ENCODE measurements at regions not wholly inside any gene's neighbourhood (a gene's known extent, or its start where the extent isn't known, plus 50 kb on each side); places are given as distances from the start of the nearest gene placed in this dataset.

DNA sequence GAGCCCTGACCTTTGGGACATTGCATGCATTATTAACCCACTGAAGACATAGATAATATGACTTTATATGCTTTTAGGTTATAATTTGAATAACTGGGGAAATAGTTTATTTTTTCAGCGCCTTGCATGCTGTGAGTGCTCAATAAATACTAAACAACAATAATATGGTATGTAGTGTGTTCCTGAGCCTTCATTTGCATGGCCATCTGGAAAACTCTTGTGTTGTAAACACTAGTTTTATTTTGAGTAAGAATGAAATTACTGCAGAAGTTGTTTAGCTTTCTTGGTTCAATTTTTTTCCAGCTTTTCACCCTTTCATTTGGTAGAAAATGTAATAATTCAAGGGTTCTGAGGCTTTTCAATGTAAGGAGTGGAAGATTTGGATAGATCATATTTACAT, 189.3 kb upstream of the GALNT5 start:
- DNase-seq: no peak

DNA sequence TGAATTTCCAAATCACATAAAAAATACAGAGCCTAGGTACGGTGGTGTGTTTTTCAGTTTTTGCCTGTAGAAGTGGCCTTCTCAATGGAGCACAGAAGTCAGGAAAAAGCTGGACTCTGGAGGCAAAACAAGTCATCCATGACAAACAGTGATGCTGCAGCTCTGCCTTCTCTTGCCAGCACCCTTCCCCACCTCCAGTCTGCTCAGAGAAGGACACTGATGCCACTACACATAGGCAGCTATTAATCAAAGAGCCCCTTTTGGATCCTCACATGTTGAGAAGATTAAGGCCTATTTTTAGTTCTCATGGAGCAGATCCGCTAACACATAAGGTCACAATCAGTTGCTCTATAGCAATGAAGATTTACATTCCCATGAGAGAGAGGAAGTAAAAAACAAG, 181.6 kb upstream of the GALNT5 start:
- no peak for DNase-seq

DNA sequence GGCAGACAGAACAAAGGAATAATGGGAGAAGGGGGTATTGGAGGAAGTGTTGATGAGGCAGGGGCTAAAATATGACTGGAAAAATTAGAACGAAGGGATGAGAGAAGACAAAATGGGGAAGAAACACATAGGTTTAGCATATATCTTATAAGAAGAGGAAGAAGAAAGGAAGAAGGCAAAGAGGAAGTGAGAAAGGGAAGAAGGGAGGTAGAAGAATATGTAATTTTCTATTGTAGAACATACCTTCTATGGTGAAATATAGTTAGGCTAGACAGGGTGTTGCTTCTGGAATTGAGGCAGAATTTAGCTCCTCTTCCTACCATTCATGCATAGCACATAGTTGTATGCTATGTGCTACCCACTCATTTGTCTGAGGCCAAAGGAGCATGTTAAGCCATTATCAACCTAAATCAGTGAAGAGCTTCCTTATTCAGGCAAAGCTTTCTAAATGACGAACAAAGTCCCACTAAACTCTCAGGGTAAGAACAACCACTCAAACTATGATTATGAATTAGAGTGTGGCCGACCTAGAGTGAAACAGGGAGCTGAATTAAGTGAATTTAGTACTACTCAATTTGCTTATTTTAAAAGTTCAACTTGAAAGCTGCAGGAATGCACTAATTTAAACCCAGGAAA, 180.9 kb upstream of the GALNT5 start:
- no peak for DNase-seq

DNA sequence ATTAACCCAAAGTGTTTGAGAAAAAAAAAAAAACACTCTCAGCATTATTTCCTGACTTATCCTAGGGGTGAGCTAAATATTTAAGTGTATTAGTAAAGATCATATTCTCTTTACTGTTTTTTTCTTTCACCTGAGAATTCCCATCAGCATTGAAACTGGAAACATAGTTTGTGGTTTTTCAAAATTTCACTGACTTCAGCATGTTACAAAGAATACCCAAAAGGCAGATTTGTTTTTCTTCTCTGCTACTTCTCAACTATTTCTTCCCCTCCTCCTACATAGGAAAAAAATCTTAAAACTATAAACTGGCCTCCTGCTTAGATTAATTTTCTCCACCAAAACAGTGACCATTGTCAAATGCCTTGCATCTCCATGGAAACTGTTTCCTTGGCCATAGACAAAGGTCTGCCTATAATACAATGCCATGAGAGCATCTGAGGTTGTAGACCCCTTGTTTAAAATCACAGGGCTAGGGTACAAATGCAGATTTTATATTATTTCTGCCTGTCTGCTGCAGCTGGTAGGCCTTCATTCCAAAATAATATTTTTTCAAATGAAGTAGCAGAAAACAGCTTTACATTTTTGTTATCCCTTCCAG, 179.7 kb upstream of the GALNT5 start:
- no peak for DNase-seq

DNA sequence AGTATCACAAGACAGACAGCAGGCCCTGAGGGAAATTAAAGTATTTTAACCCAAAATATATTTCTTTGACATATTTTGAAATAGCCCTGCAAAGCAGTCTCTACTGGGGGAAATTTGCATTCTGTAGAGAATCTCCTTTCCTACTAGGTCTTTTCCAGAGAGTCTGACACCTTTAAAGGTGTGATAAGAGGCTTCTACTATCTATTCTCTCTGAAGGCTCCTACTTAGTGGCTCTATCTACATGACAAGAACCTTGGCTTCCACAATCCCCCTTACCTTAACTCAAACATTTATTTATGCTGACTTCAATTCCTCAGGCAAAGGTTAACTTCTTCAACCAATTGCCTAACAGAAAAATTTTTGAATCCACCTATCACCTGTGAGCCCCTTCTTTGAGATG, 174.6 kb upstream of the GALNT5 start:
- no peak for DNase-seq

DNA sequence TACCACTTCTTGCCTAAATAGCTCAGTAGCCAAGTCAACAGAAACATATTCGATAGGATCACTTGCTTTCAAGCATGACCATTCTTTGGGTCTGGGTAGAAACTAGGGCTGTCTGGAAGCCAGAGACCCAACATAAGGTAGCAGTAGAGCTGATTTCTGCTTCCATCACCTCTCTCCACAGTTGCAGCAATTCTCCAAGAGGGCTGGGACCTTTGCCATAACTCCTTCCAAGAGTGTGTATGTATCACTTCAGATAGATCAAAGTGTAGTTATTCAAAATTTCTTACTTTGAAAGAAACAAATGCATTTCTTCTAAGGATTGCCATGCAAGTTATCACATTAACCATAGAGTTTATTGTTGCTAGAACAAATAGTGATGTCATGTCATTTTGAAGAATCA, 172.0 kb upstream of the GALNT5 start:
- no peak for DNase-seq

DNA sequence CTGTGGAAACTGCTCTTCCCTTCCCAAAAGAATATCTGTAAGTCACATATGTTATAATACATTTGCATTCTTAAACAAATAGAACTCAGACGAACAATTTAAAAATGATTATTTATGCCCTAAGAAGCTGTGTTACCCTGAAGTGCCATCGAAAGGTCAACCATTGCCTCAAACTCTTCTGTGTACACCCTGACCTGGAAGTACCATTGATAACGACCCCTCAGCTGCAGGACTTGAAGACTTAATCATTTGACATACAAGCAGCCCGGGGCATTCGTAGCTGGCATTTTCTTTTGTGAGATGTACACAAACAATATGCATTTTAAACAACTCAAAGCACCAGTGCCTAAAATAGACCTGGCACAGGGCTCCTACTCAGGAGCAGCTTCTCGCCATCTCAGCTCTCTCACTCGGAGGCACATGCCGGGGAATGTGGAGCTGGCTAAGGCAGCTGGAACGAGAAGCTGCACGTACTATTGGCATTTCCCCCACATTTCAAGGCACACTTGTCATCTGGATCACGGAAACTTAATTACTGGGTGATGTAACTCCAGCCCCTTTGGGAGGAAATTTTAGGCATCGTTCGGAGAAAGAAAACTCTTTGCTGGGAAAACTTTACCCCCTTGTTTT, 170.0 kb upstream of the GALNT5 start:
- DNase-seq: no peak

DNA sequence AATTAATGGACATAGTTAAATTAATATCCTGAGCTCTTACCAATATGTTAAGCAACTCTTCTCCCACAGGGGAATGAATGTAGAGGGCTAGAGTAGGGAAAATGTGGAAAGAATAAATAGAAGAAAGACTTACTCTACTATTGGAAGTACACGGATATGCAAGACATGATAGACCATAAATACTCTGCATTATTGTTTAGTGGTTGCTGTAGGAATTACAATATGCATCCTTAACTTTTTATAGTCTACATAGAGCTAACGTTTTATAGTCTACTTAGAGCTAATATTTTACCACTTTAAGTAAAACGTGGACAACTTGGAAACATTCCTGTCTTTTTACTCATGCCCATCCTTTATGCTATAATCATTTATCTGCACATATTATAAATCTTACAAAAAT, 163.8 kb upstream of the GALNT5 start:
- DNase-seq: no peak

DNA sequence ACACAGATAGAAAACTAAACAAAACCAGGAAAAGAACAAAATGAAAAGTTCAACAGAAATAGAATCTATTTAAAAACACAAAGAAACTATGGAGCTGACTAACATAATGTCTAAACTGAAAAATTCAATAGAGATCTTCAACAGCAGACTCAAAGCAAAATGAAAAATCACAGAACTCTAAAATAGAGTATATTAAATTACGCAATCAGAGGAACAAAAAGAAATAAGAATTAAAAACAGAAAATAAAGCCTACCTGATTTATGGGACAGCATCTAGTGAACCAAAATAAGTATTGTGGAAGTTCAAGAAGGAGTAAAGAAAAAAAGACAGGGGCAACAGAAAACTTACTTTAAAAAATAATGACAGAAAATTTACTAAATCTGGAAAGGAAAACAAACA, 152.1 kb upstream of the GALNT5 start:
- DNase-seq: no peak

DNA sequence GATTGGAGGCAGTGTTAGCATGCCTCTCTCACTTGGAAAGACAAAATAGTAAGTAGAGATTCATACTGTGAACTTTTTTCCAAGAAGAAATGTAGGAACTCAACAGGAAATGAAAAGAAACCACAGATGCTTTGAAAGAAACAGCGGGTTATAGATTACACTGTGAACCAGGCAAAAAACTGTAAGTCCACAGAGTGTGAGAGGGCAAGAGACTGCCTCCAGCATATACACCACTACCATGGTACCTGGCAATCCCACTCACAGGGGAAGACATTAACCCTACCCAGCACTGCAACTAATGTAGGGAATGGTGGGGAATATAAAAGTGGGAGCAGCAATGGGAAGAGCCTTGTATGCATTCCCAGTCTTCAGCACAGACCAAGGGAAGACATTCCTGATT, 150.6 kb upstream of the GALNT5 start:
- no peak for DNase-seq

DNA sequence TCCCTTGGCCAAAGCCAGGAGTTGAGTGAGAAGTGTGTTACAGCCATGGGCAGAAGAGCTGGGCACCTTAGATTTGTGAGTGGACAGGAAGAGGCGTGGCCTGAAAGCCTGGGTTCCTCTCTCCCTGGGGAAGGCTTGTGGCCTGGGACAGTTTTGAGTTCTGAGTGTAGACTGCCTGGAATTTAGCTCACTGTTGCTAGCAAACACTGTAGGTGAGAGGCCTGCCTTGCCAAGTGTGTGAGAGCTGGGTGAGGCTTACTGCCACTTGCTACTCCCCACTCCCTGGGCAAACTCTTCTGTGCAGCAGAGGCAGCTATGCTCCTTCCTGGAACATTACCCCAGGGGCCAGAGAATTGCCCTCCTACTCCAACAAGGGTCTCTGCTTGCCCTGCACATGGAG, 150.0 kb upstream of the GALNT5 start:
- DNase-seq: no peak

DNA sequence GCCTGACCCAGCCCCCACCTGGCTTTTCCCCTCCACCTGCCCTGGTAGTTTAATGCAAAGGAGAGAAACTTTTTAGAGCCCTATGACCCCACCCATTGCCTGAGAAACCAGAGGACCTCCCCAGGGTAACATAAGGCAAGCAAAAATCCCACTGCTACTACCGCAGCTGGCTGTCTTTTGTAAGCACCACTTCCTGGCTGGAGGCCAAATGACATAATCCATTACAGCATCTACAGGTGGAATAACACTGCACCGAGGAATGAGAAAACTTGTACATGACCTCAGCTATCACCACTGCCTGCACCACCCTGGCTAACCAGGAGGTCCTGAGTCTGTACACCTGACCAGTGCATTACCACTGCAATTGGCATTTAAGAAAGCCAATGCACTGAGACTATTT, 149.6 kb upstream of the GALNT5 start:
- DNase-seq: no peak

DNA sequence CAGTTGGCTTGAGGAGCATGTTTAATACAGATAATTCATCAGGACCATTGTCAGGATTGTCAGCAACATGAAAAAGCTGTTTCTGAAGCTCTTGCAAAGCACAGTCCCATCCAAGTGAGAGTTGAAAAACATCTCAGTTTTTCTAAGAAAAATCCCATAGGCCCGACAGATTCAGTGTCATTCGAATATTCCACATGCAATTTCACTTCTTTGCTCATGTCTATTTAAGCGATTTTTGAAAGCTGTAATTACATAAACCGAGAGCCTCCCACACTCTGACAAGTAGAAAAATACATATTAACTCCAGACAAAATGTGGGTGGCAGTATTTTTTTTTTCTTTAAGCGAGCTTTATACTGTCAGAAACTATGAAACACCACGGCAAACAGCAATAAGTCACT, 134.7 kb upstream of the GALNT5 start:
- DNase-seq: no peak

DNA sequence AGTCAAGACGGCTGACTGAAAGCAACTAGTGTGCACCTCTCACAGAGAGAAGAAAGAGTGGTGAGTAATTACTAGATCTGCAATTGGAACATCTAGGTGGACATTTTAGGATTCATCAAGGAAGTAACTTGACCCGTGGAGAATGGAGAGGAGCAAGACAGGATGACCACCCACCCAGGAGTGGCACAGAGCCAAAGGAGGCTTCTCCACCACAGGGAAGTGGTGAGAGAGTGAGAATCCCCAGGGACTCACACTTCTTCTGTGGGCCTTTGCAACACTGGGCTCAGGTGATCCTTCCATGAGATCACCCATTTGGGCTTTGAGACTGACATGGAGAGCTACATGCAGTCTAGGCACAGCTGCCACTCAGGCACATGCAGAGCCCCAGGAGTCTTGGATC, 132.8 kb upstream of the GALNT5 start:
- DNase-seq: no peak

DNA sequence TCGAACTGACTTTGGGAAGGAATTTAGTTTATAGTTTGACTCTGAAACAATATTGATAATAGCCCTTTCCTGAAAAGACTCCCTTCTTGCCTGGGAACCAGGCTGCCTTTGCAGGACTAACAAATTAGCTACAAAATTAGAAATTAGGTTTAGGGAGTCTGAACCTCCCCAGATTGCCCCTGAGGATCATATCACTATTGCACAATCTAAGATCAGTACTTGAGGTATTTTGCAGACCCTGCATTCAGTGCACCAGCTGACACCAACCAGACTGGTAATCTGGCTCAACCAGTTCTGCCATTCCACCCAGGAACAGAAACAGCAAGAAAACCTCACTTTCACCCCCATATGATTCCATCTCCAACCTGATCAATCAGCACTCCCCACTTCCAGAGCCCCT, 131.8 kb upstream of the GALNT5 start:
- DNase-seq: no peak

DNA sequence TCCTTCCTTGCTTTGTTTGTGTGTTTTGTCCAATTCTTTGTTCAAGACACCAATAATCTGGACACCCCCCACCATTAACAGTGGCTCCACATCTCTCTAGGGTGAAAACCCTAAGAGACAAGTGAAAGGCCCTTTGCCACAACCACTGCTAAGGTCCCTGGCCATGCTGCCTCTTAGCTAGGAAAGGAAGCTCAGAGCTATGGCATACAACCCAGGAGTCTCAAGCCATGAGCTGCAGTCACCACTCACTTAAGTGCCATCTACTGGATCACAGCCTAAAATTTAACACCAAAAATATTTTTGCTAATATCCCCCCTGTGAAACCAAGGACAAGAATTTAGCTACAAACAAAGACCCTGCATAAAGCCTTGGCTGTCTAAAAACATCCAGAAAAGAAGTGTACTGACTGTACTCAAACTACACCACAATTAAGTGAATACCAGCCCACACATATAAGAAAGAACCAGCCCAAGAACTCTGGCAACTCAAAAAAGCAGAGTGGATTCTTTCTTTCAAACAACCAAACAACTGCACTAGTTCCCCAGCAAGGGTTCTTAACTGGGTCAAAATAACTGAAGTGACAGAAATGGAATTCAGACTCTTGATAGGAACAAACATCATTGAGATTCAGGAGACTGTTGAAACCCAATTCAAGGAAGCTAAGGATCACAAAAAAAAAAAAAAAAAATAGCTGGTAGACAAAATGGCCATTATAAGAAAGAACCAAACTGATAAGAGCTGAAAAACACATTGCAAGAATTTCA, 130.1 kb upstream of the GALNT5 start:
- DNase-seq: no peak

DNA sequence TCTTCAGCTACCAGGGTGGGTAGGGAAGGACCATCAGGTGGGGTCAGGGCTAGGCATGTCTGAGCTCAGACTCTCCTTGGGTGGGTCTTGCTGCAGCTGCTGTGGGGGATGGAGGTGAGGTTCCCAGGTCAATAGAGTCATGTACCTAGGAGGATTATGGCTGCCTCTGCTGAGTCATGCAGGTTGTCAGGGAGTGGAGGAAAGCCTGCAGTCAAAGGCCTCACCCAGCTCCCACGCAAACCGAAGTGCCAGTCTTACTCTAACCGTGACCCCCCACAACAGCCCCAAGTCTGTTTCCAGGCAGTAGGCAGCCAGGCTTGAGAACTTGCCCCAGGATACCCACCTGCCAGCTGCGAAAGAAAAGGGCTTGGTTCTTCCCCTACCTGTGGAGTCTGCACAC, 113.6 kb upstream of the GALNT5 start:
- DNase-seq: no peak

DNA sequence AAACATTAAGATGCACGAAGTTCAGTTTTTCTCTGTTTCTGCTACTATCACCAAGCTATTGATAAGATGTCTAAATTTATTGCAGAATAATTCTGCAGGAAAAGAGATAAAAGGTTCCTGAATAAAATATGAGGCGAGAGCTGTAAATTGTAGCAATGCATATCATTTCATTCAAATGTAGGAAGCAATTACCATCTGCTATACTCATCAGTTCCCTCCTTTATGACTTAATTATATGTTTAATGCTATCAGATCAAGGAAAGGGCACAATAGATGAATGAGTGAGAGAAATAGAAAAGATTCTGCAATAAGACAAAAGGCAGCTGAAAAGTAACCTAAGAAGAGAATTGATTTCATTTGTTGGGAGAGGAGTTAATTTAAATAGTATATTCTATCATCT, 108.2 kb upstream of the GALNT5 start:
- DNase-seq: no peak

DNA sequence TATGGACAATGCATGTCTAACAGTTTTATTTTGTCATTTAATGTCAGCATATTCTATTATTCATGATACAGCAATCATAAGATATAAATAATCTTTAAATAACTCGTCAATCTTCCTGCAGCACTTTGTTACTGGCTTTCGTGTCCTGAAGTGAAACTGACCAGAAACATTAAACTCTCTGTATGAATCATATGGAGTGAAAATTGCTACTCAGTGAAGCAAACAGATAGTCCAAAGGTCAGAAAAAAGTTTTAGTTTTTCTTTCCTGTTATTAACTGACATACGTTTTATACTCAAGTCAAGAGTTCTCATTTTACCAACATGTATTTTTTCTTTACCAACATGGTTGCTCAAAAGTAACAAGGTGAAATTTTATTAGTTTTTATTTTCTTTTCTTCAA, 106.8 kb upstream of the GALNT5 start:
- DNase-seq: no peak

DNA sequence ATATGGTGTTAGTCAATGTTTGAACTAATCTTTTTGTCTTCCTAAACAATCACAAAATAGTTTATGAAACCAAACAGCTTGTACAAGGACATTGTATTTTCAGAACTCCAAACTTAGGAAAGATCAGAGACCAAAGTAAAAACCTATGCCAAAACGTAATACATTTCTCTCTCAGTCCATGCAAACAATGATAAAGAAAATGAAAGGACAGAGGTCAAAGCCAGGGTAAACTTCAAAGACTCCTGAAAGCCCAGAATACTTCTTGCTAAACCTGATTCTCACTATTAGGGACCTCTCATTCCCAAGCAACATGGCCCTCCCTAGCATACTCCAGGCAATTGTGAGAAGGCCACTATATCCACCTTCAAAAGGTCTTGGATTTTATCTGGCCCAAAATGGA, 105.1 kb upstream of the GALNT5 start:
- DNase-seq: no peak

DNA sequence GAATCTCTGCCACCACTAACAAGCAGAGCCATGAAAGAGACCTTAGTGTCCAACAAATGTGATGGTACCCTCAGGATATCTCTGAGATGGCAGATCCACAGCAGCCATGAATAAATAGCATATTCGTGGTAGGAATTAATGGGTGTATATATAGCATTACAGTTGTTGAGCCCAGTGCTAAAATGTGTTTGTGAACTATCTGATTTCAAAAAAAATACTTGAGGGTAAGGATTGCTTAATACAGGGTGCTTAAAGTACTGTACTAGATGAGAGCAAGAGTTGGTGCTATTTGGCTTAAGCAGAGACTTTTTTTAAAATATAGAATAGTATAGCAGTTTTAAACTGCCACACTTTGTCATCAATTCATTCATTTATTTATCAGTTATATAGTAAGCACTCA, 101.5 kb upstream of the GALNT5 start:
- DNase-seq: no peak

DNA sequence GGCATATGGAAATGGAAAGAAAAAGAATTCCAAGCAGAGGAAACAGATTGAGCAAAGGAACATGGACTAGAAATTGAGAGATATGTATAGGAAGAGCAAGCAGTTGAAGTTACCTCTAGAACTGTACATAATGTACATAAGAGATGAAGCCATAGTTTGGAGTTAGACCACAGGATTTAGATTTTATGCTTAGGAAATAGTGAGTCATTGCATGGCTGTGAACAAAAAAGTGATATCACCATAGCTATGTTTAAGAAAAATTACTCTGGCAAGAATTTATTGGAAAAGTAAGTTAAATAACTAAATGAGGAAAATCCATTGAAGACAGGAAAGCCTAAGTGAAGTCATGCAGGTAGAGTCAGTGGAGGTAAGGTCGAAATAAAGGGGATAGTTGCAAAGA, 99.4 kb upstream of the GALNT5 start:
- no peak for DNase-seq

DNA sequence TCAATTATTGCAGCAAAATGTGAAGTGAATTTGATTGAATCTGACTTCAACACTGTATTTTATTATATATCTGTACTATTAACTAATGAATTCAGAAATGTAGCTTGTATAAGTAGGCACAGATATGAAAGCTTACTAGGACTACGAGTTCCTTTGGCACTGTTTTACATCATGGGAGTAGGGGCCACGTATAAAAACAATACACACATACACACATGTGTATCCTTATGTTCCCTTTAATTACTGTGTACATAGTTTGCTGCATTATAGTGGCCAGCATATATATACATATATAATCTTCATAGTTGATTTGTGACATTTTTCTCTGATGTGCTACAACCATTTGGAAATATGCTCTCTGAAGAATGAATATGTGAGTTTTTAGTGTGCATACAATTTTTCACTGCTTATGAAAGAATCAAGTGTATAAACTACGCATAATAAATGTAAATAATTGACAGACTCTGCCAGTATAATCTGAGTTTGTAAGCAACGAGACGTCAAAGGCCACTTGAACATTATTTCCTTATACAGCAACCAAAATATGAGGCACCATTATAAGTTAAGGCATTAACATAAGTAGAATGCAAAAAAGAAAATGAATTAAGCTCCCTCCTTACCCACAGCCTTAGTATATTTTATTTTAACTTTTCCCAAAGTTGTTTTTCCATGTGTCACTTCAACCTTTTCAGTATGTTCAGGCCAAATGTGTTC, 98.1 kb upstream of the GALNT5 start:
- DNase-seq: no peak

DNA sequence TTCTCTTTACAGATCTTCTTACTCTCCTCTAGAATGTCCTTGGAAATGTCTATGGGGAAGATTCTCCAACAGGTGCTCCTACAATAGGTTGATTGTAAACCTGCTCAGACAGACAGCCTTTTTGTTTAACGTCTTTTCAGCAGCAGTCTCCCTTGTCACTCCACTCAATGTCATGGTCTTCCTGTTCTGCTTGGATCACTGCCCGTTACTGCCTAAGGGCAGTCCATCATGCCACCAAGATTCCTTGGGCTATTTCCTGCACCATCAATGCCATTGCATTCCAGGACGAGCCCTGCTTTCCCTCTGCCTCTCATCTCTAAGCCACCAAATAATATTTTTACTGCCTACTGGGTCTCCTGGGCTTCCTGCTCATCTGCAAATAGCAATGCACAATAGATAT, 97.4 kb upstream of the GALNT5 start:
- no peak for DNase-seq
